ENCODE measurements at regions not wholly inside any gene's neighbourhood (a gene's known extent, or its start where the extent isn't known, plus 50 kb on each side); places are given as distances from the start of the nearest gene placed in this dataset.

DNA sequence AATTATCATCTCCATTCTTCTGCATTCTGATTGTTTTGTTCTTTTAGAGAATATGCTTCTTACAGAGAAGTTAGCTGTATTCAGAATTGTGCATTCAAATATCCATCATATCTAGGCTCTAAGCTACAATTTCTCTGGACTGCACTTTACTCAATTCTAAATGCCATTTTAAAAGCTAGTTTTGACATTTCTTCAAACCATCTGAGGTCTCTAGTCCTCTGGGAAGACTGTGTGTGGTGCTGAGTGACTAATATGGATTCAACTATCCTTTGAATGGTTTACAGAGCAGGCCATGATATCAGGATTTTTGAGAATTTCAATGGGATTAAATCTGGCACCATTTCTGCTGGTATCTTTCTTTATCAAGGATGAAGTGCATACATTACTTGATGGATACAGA lies 285.7 kb downstream of the BTBD3 start:
- TF ChIP-seq, protein P1, sequence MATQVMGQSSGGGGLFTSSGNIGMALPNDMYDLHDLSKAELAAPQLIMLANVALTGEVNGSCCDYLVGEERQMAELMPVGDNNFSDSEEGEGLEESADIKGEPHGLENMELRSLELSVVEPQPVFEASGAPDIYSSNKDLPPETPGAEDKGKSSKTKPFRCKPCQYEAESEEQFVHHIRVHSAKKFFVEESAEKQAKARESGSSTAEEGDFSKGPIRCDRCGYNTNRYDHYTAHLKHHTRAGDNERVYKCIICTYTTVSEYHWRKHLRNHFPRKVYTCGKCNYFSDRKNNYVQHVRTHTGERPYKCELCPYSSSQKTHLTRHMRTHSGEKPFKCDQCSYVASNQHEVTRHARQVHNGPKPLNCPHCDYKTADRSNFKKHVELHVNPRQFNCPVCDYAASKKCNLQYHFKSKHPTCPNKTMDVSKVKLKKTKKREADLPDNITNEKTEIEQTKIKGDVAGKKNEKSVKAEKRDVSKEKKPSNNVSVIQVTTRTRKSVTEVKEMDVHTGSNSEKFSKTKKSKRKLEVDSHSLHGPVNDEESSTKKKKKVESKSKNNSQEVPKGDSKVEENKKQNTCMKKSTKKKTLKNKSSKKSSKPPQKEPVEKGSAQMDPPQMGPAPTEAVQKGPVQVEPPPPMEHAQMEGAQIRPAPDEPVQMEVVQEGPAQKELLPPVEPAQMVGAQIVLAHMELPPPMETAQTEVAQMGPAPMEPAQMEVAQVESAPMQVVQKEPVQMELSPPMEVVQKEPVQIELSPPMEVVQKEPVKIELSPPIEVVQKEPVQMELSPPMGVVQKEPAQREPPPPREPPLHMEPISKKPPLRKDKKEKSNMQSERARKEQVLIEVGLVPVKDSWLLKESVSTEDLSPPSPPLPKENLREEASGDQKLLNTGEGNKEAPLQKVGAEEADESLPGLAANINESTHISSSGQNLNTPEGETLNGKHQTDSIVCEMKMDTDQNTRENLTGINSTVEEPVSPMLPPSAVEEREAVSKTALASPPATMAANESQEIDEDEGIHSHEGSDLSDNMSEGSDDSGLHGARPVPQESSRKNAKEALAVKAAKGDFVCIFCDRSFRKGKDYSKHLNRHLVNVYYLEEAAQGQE (IDR thresholded peaks at IDR 0.05; ENCODE audit: insufficient replicate concordance, low read depth), result no peak
- TF ChIP-seq GABPA (IDR thresholded peaks at IDR 0.05; ENCODE audit: low read depth), result no peak
- TF ChIP-seq POLR2AphosphoS5 (IDR thresholded peaks at IDR 0.05; ENCODE audit: low read depth), result no peak
- TF ChIP-seq, protein P2, sequence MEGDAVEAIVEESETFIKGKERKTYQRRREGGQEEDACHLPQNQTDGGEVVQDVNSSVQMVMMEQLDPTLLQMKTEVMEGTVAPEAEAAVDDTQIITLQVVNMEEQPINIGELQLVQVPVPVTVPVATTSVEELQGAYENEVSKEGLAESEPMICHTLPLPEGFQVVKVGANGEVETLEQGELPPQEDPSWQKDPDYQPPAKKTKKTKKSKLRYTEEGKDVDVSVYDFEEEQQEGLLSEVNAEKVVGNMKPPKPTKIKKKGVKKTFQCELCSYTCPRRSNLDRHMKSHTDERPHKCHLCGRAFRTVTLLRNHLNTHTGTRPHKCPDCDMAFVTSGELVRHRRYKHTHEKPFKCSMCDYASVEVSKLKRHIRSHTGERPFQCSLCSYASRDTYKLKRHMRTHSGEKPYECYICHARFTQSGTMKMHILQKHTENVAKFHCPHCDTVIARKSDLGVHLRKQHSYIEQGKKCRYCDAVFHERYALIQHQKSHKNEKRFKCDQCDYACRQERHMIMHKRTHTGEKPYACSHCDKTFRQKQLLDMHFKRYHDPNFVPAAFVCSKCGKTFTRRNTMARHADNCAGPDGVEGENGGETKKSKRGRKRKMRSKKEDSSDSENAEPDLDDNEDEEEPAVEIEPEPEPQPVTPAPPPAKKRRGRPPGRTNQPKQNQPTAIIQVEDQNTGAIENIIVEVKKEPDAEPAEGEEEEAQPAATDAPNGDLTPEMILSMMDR (IDR thresholded peaks at IDR 0.05; ENCODE audit: insufficient read depth, low read length), result no peak
- no peak for TF ChIP-seq SPI1 (IDR thresholded peaks at IDR 0.05; ENCODE audit: borderline replicate concordance, low read depth)
- no peak for DNase-seq (ENCODE audit: low read depth in 1 of 2, low spot score in 1 of 2)
- Histone ChIP-seq H3K27ac (replicated peaks) (no peak overlapping the region), H3K4me3 (replicated peaks; ENCODE audit: insufficient read depth, low read length) (no peak overlapping the region), H3K27me3 (ENCODE audit: insufficient read depth, poor library complexity, severe bottlenecking) (no peaks in the 10 kb centered on the region)

GRCh38 chr20:12203981-12204380 lies 286.3 kb downstream of the BTBD3 start:
- no peak for DNase-seq (ENCODE audit: low read depth in 1 of 2, low spot score in 1 of 2)
- Histone ChIP-seq H3K4me3 (replicated peaks; ENCODE audit: insufficient read depth, low read length) (no peak overlapping the region), H3K27me3 (ENCODE audit: insufficient read depth, poor library complexity, severe bottlenecking) (no peaks in the 10 kb centered on the region), H3K27ac (replicated peaks) (no peak overlapping the region)
- TF ChIP-seq GABPA (IDR thresholded peaks at IDR 0.05; ENCODE audit: low read depth) (no peak), SPI1 (IDR thresholded peaks at IDR 0.05; ENCODE audit: borderline replicate concordance, low read depth) (no peak), POLR2AphosphoS5 (IDR thresholded peaks at IDR 0.05; ENCODE audit: low read depth) (no peak)
- TF ChIP-seq, protein P2 (IDR thresholded peaks at IDR 0.05; ENCODE audit: insufficient read depth, low read length), result no peak
- TF ChIP-seq, protein P1 (IDR thresholded peaks at IDR 0.05; ENCODE audit: insufficient replicate concordance, low read depth), result no peak

GRCh38 chr20:12207875-12208274 lies 290.2 kb downstream of the BTBD3 start:
- H3K27ac ChIP-seq (replicated peaks), result no peak overlapping the region
- peak; percentile 4 to 10 for DNase-seq (ENCODE audit: low read depth in 1 of 2, low spot score in 1 of 2)
- H3K4me3 ChIP-seq (replicated peaks; ENCODE audit: insufficient read depth, low read length), result no peak overlapping the region
- TF ChIP-seq, protein P1 (IDR thresholded peaks at IDR 0.05; ENCODE audit: insufficient replicate concordance, low read depth), result no peak
- TF ChIP-seq, protein P2 (IDR thresholded peaks at IDR 0.05; ENCODE audit: insufficient read depth, low read length), result peak; percentile 58
- H3K27me3 ChIP-seq (ENCODE audit: insufficient read depth, poor library complexity, severe bottlenecking), result no peaks in the 10 kb centered on the region

Data from HL-60 (cell line).